Neuronal stem cell (in vitro differentiated cells): ENCODE measurements at regions not wholly inside any gene's neighbourhood (a gene's known extent, or its start where the extent isn't known, plus 50 kb on each side); places are given as distances from the start of the nearest gene placed in this dataset.

Experiments
- DNase-seq: peaks from one replicate; pipeline ENCODE4 v3.0.0-alpha.2; 2013; ENCODE audit warnings: low spot score
- H2AFZ ChIP-seq: one replicate; pipeline ENCODE4 v1.6.1; 2013; ENCODE audit warnings: mild to moderate bottlenecking, low read length, inconsistent platforms
- H2AK5ac ChIP-seq: 2 replicates; pipeline ENCODE4 v1.6.1; 2013; ENCODE audit warnings: low read depth, mild to moderate bottlenecking, inconsistent platforms, low read length, moderate library complexity, mixed read lengths
- H2BK120ac ChIP-seq: 2 replicates; pipeline ENCODE4 v1.6.1; 2013; ENCODE audit warnings: low read depth, mild to moderate bottlenecking, inconsistent platforms, low read length, moderate library complexity, mixed read lengths
- H2BK12ac ChIP-seq: one replicate; pipeline ENCODE4 v1.6.1; 2013; ENCODE audit warnings: low read length, inconsistent platforms
- H2BK15ac ChIP-seq: 2 replicates; pipeline ENCODE4 v1.6.1; 2013; ENCODE audit warnings: mild to moderate bottlenecking, low read length, inconsistent platforms, mixed read lengths
- H2BK5ac ChIP-seq: one replicate; pipeline ENCODE4 v1.6.1; 2013; ENCODE audit warnings: inconsistent platforms, mild to moderate bottlenecking, low read length, moderate library complexity
- H3K14ac ChIP-seq: one replicate; pipeline ENCODE4 v1.6.1; 2013; ENCODE audit warnings: low read length, inconsistent platforms
- H3K18ac ChIP-seq: 2 replicates; pipeline ENCODE4 v1.6.1; 2013; ENCODE audit warnings: low read length, inconsistent platforms
- H3K23ac ChIP-seq: 2 replicates; pipeline ENCODE4 v1.6.1; 2013; ENCODE audit warnings: low read depth, mild to moderate bottlenecking, mixed read lengths, low read length, inconsistent platforms; ENCODE audit not compliant: poor library complexity
- H3K27ac ChIP-seq: replicated peaks from 3 replicates; pipeline ENCODE4 v1.5.1; 2013; ENCODE audit warnings: low read length, inconsistent platforms
- H3K27me3 ChIP-seq, 3 experiments: 2 replicates each; pipeline ENCODE4 v1.6.1; 2013; ENCODE audit warnings: low read length in 3 of 3, mild to moderate bottlenecking in 2 of 3, inconsistent platforms in 1 of 3, low read depth in 1 of 3, mixed read lengths in 1 of 3, moderate library complexity in 1 of 3; ENCODE audit not compliant: control insufficient read depth in 3 of 3, insufficient read depth in 3 of 3
- H3K36me3 ChIP-seq, 2 donors: replicated peaks in 1 of 2; 2 replicates each; pipeline ENCODE4 v1.6.1; 2013; ENCODE audit warnings: low read length in 2 of 2; ENCODE audit not compliant: control insufficient read depth in 2 of 2, insufficient read depth in 2 of 2
- H3K4ac ChIP-seq: 2 replicates; pipeline ENCODE4 v1.6.1; 2013; ENCODE audit warnings: inconsistent platforms, mild to moderate bottlenecking, low read length, moderate library complexity
- H3K4me1 ChIP-seq, 2 donors: 1 replicate in 1 of 2; 2 replicates in 1 of 2; pipeline ENCODE4 v1.6.1; 2013; ENCODE audit warnings: low read length in 2 of 2, low read depth in 1 of 2; ENCODE audit not compliant: control insufficient read depth in 2 of 2, insufficient read depth in 1 of 2
- H3K4me2 ChIP-seq: one replicate; pipeline ENCODE4 v1.6.1; 2013; ENCODE audit warnings: mild to moderate bottlenecking, low read length, inconsistent platforms; ENCODE audit not compliant: insufficient read depth, poor library complexity, severe bottlenecking
- H3K4me3 ChIP-seq, 2 donors: 2 replicates each; pipeline ENCODE4 v1.5.1; 2013; ENCODE audit warnings: low read length in 2 of 2, mild to moderate bottlenecking in 2 of 2, inconsistent platforms in 1 of 2, moderate library complexity in 1 of 2
- H3K79me1 ChIP-seq: one replicate; pipeline ENCODE4 v1.6.1; 2013; ENCODE audit warnings: low read depth, mild to moderate bottlenecking, inconsistent platforms, low read length, moderate library complexity
- H3K9ac ChIP-seq: one replicate; pipeline ENCODE4 v1.6.1; 2013; ENCODE audit warnings: mild to moderate bottlenecking, low read depth, low read length, inconsistent platforms; ENCODE audit not compliant: poor library complexity
- H3K9me3 ChIP-seq, 2 donors: replicated peaks in 1 of 2; 2 replicates each; pipeline versions ENCODE3 to v1.6.1; 2013; ENCODE audit warnings: low read length in 2 of 2, mild to moderate bottlenecking in 2 of 2, inconsistent platforms in 1 of 2, low read depth in 1 of 2, mixed read lengths in 1 of 2, moderate library complexity in 1 of 2; ENCODE audit not compliant: control insufficient read depth in 2 of 2, insufficient read depth in 1 of 2
- H4K8ac ChIP-seq: one replicate; pipeline ENCODE4 v1.6.1; 2013; ENCODE audit warnings: low read depth, mild to moderate bottlenecking, inconsistent platforms, low read length, moderate library complexity
- H4K91ac ChIP-seq: one replicate; pipeline ENCODE4 v1.6.1; 2013; ENCODE audit warnings: low read length, low read depth, mild to moderate bottlenecking, inconsistent platforms; ENCODE audit not compliant: poor library complexity
- WGBS, 2 donors: extraction: QIAGEN DNeasy Blood & Tissue Kit; methylation state at CpG; one replicate each; pipeline ENCODE4 v1.1.7; 2013; ENCODE audit warnings: missing lambda C conversion rate in 2 of 2, mixed read lengths in 1 of 2; ENCODE audit not compliant: insufficient read length in 2 of 2, insufficient replicate concordance in 1 of 2; ENCODE audit errors: extremely low coverage in 2 of 2; 5-methylcytosine and 5-hydroxymethylcytosine counted together

- no peak overlapping the region for H4K8ac ChIP-seq
- H3K36me3 ChIP-seq = no peaks in the 10 kb centered on the region
- H2AK5ac ChIP-seq = no peak overlapping the region
- no peak overlapping the region for H2BK5ac ChIP-seq
- H2BK15ac ChIP-seq = no peak overlapping the region
- no peak overlapping the region for H3K4me3 ChIP-seq
- no peak for DNase-seq
- no peaks in the 10 kb centered on the region for H3K79me1 ChIP-seq
- H3K4me2 ChIP-seq = no peak overlapping the region
- no peak overlapping the region for H2BK12ac ChIP-seq
- H4K91ac ChIP-seq = no peak overlapping the region
- no peak overlapping the region for H3K4ac ChIP-seq
- no peaks in the 10 kb centered on the region for H3K9me3 ChIP-seq
- H3K27me3 ChIP-seq = no peaks in the 10 kb centered on the region
- H3K18ac ChIP-seq = no peak overlapping the region
- no peak overlapping the region for H2BK120ac ChIP-seq
- H3K23ac ChIP-seq = no peak overlapping the region
- H3K9ac ChIP-seq = no peak overlapping the region
- WGBS, 2 donors = no CpG with 5 or more reads among the region's 3 CpGs
- no peak overlapping the region for H3K27ac ChIP-seq
- H2AFZ ChIP-seq = no peak overlapping the region
- no peaks in the 10 kb centered on the region for H3K4me1 ChIP-seq
- H3K14ac ChIP-seq = no peak overlapping the region
Observed at GRCh38 chr4:38406243-38406642, 257.8 kb upstream of the KLF3 start.

DNA sequence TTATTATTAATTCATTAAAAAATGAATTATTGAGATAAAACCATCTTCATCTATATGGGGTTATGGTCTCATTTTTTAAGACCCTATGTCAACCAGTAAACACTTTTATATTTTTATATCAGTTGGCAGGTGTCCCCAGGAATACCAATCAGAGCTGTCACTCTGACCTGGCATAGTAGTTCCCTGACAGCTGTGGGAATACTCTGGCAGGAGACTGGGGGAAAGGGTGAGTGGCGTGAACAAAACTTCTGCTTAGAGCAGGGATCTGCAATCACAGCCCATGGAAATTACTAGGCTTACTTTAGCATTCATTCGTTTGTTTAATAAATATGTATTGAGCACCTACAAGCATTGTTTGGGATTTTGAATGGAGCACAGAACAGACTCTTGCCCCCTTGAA lies 254.1 kb upstream of the KLF3 start:
- no peak overlapping the region for H2BK12ac ChIP-seq
- no peak overlapping the region for H3K9ac ChIP-seq
- H2BK120ac ChIP-seq = no peak overlapping the region
- no peak overlapping the region for H3K4me2 ChIP-seq
- DNase-seq = no peak
- no peak overlapping the region for H3K14ac ChIP-seq
- H4K91ac ChIP-seq = no peak overlapping the region
- H3K23ac ChIP-seq = no peak overlapping the region
- no peak overlapping the region for H4K8ac ChIP-seq
- no peak overlapping the region for H3K4ac ChIP-seq
- no peak overlapping the region for H2AK5ac ChIP-seq
- H3K4me1 ChIP-seq = peaks cover 2 to 13% of the 10 kb centered on the region in 2 donors
- H3K4me3 ChIP-seq = no peak overlapping the region
- no peak overlapping the region for H3K27ac ChIP-seq
- WGBS, 2 donors = no CpG with 5 or more reads among the region's 2 CpGs
- H2AFZ ChIP-seq = no peak overlapping the region
- H3K27me3 ChIP-seq = no peaks in the 10 kb centered on the region
- no peak overlapping the region for H2BK5ac ChIP-seq
- H3K36me3 ChIP-seq = no peaks in the 10 kb centered on the region
- H3K9me3 ChIP-seq = no peaks in the 10 kb centered on the region
- no peak overlapping the region for H2BK15ac ChIP-seq
- H3K79me1 ChIP-seq = no peaks in the 10 kb centered on the region
- no peak overlapping the region for H3K18ac ChIP-seq

DNA sequence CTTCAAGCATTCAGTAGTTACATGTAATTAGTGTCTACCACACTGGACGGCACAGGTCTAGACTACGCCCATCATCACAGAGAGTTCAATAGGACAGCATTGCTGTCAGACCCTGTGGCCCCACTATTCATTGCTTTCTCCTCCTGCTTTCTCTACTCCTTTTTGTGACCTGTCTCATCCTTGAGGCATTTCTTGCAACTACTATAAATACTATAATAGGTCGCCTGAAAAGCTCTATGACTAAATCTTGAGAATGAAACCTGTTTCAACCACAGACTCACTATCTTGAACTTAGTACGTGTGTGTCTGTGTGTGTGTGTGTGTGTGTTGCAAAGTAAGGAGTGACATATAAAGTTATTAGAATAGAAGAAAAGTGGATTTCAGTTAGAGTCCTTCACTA lies 252.9 kb upstream of the KLF3 start:
- no peak overlapping the region for H4K91ac ChIP-seq
- H2AK5ac ChIP-seq = no peak overlapping the region
- no peak overlapping the region for H3K27ac ChIP-seq
- no peak overlapping the region for H3K4me2 ChIP-seq
- H3K14ac ChIP-seq = no peak overlapping the region
- H3K9ac ChIP-seq = no peak overlapping the region
- no peaks in the 10 kb centered on the region for H3K9me3 ChIP-seq
- no peak overlapping the region for H2AFZ ChIP-seq
- H3K23ac ChIP-seq = no peak overlapping the region
- H2BK120ac ChIP-seq = no peak overlapping the region
- no peak for DNase-seq
- H3K36me3 ChIP-seq = no peaks in the 10 kb centered on the region
- no peaks in the 10 kb centered on the region for H3K79me1 ChIP-seq
- no peak overlapping the region for H2BK5ac ChIP-seq
- no peak overlapping the region for H2BK12ac ChIP-seq
- H3K27me3 ChIP-seq = no peaks in the 10 kb centered on the region
- H2BK15ac ChIP-seq = no peak overlapping the region
- H3K18ac ChIP-seq = no peak overlapping the region
- H3K4ac ChIP-seq = no peak overlapping the region
- no peak overlapping the region for H3K4me3 ChIP-seq
- H3K4me1 ChIP-seq = peaks cover 3 to 23% of the 10 kb centered on the region in 2 donors
- H4K8ac ChIP-seq = no peak overlapping the region
- WGBS, 2 donors = no CpG with 5 or more reads among the region's 4 CpGs

- Histone ChIP-seq H3K23ac (no peak overlapping the region), H2BK5ac (no peak overlapping the region), H3K4me1 (peaks cover 3 to 23% of the 10 kb centered on the region in 2 donors), H2AK5ac (no peak overlapping the region), H3K18ac (no peak overlapping the region), H3K14ac (no peak overlapping the region), H2BK15ac (no peak overlapping the region), H2BK120ac (no peak overlapping the region), H3K27me3 (no peaks in the 10 kb centered on the region), H3K4me3 (no peak overlapping the region), H3K4me2 (no peak overlapping the region), H4K91ac (no peak overlapping the region), H3K9me3 (no peaks in the 10 kb centered on the region), H3K9ac (no peak overlapping the region), H2AFZ (no peak overlapping the region), H3K27ac (no peak overlapping the region), H4K8ac (no peak overlapping the region), H3K4ac (no peak overlapping the region), H3K36me3 (no peaks in the 10 kb centered on the region), H2BK12ac (no peak overlapping the region), H3K79me1 (no peaks in the 10 kb centered on the region)
- DNase-seq = no peak
- WGBS, 2 donors = no CpG with 5 or more reads among the region's 5 CpGs
Observed at GRCh38 chr4:38411981-38412536, 251.9 kb upstream of the KLF3 start.
